ENCODE measurements at regions not wholly inside any gene's neighbourhood (a gene's known extent, or its start where the extent isn't known, plus 50 kb on each side); places are given as distances from the start of the nearest gene placed in this dataset.

DNA sequence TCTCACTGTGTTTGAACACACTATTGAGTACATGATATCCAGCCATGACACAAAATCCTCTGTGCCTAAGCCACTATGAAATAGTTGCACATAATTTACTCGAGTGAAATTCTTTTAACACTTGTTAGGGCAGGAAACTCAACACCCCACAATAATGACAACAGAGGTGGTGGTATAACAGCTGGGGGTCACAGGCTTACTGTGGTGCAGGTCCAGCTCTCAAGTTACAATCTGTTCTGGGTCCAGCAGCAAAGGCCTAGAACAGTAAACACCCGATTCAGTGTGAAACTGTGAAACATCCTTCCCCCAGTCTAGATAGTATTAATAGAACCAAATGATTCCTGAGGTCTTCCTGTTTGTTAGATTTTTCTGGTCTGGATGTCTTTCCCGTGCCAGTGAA is 102.9 kb upstream of the APC start:
- TF ChIP-seq, protein P1, sequence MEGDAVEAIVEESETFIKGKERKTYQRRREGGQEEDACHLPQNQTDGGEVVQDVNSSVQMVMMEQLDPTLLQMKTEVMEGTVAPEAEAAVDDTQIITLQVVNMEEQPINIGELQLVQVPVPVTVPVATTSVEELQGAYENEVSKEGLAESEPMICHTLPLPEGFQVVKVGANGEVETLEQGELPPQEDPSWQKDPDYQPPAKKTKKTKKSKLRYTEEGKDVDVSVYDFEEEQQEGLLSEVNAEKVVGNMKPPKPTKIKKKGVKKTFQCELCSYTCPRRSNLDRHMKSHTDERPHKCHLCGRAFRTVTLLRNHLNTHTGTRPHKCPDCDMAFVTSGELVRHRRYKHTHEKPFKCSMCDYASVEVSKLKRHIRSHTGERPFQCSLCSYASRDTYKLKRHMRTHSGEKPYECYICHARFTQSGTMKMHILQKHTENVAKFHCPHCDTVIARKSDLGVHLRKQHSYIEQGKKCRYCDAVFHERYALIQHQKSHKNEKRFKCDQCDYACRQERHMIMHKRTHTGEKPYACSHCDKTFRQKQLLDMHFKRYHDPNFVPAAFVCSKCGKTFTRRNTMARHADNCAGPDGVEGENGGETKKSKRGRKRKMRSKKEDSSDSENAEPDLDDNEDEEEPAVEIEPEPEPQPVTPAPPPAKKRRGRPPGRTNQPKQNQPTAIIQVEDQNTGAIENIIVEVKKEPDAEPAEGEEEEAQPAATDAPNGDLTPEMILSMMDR (IDR thresholded peaks at IDR 0.05) = no peak
- TF ChIP-seq POLR2A (IDR thresholded peaks at IDR 0.05) (no peak), POLR2AphosphoS5 (IDR thresholded peaks at IDR 0.05) (no peak), EP300 (IDR thresholded peaks at IDR 0.05) (no peak)

Data from suprapubic skin (tissue), 4 donors.